ACHN (cell line): ENCODE measurements at regions not wholly inside any gene's neighbourhood (a gene's known extent, or its start where the extent isn't known, plus 50 kb on each side); places are given as distances from the start of the nearest gene placed in this dataset.

ENCODE experiments used
- DNase-seq: peaks from one replicate; pipeline ENCODE4 v3.0.0-alpha.2; 2015
- in situ Hi-C: cut with HindIII; loops from 2 replicates; pipeline ENCODE4 v1.10.0; 2017; ENCODE audit warnings: low sequenced_read_pairs, low pct_ligation_motif_present, low pct_unique_long_range_greater_than_20kb

DNA sequence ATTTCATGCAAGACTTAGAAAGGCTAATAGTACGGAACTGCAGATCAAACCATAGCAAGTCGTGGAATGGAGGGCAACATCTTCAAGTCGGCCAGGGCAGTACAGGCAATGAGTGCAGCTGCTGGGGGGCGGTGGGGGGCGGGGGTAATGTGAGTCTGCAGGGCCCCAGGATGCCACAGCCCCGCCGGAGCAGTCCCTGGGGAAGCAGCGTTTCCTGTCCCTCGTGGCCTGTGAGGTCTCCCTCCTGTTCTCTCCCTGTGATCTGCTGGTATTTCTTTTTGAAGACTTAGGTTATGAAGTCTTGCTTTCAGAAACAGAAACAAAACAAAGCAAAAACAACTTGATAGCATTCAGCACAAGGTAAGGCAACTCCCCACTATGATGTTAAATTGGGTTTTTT lies 351.9 kb downstream of the FOXA2 start:
- DNase-seq, result no peak
- in situ Hi-C loops, result no loop called here

DNA sequence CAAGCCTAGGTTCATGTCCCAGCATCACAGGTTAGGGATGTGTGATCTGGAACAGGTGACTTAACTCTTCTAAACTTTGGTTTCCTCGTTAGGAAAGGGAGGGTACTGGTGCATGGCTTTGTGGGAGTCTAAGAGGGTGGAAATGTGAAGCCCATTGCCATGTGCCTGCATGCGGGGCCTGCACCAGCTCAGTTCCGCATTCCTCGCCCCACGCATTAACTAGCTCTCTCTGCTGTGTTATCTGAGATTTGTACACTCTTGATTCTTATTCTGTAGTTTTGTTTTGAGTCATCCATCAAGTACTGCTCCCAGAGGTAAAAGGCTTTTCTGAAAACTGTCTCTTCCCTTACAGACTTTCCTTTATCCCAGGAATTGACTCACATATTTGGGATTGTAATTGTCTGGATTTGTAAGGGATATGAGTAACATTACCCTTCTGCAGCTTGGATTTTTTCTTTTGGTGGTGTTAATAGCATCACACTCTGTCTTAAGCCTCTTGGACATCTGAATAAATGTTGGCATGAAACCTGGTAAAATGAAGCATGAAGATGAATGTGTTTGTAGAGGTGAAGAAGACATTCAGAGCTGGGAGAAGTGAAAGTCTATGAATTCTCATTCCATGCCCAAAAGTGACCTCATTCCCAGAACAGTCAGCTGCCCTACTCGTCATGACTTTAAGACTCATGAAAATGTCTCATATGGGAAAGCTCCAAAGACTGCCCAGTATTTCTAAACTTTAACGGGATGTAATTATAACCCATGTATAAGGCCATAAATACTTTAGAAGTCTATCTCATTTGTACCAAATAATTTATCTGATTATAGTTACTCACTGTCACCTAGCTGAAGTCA lies 357.3 kb downstream of the FOXA2 start:
- DNase-seq, result no peak
- in situ Hi-C loops, result no loop called here

DNA sequence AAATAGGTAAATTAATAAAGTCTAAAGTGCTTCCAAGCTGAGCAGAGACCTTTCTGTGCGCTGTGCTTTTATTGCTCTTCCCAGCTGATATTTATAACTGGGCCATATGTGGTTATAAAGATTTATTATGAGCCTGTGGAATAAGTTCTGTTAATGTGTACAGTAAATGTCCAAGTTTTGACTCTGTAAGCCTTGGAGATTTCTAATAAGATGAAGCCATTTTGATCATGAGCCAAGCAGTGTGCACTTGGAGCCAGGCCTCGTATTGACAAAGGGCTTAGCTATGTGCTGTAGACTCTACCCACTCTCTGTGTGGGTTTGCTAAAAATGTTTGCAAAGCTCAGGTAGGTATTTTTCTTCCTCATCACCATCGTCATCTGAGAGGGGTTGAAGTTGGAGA lies 361.1 kb downstream of the FOXA2 start:
- DNase-seq, result no peak
- in situ Hi-C loops, result no loop called here

DNA sequence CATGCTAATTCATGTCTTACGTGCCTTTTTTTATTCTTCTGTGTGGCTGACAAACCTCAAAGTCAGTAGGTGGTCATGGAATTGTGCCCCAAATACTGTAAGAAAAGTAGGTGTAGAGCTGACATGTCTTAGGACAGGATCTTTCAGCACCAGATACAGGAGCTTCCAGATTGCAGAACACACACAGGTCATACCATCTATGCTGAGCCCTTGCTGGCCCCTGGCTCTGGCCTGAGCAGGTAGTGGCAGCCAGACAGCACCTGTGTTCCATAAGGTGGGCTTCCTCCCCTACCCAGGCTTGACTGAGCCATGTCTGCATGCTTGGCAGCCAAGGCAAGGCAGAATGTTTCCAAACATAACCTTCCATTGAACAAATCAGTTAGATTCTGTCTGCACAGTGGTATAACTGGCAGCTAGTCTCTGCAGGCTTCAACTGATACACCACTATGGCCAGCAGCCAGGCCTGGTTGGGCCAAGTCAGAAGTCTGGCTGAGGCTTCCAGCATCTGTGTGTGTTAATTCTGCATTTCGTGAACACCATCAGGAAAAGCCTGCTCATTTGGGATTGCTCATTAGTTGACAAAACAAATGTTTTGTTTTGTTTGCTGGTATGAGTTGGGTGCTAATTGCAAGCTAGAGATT lies 366.5 kb downstream of the FOXA2 start:
- in situ Hi-C loops, result no loop called here
- DNase-seq, result no peak

DNA sequence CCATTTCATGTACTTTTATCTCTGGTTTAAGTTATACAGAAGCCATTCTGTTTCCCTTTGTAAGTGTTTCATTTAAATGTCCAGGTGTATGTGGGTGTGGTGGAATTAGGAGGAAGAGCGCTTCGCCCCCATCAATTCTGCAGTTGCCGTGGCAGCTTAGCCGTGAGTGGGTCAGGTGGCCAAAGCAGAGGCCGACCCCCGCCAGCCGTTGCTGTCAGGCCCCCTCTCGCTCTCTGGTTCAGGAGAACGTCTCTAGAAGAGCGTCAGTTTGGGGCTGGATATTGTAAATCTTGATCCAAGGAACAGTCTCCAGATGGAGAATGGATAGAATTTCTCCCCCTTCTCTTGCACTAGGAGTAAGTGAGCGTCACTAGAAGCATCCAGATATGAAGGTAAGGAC lies 367.4 kb downstream of the FOXA2 start:
- DNase-seq, result no peak
- in situ Hi-C loops, result no loop called here

DNA sequence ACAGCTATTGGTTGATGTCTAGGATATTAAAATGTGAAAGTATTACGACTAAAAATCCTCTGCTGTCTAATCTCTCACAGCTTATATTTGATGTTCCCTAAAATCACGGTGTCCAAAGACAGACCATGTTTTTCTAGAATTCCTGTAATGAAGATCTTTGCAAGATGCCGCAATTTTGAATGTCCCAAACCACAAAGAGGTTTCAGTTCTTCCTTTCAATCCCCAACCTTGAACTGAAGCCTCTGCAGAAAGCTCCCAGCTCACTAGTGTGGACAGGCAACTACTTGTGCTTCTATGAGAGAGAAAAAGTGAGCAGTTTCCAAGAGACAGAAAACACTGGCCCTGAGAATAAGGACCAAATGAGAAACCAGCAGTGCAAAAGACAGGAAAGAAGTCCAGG lies 370.1 kb downstream of the FOXA2 start:
- in situ Hi-C loops, result no loop called here
- DNase-seq, result no peak

DNA sequence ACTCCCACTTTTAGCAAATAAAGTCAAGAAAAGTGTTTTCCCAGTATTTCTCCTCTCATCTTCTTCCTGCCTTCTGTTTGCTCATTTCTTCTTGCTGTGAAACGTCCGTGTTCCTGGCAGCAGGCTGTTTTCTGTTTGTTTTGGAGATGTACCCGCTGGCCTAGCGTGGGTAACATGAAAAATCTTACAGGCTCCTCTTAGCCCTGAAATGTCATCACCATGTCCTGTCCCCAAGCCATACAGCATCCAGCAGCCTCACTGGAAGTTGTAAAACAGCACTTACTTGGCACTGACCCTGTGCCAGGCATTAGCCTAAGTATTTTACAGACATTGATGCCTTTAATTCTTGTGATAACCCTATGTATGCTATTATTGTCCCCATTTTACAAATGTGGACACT lies 371.1 kb downstream of the FOXA2 start:
- in situ Hi-C loops, result no loop called here
- no peak for DNase-seq

DNA sequence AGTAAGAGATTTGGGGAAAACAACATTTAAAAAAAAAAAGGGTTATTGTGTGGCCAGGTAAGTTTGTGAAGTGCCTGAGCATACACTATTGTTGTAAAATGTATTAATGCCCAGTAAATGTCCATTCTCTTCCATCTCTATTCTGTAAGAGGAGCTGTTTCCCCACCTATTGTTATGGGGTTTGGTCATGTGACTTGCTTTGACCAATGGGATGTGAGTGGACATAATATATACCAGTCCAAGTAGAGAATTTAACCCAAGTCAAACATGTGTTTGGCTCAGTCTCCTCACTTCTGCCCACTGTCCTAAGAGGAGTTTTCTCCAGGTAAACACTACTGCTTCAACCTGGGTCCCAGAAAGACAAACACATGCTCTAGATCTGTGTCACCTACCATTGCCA lies 377.1 kb downstream of the FOXA2 start:
- no peak for DNase-seq
- in situ Hi-C loops, result no loop called here

DNA sequence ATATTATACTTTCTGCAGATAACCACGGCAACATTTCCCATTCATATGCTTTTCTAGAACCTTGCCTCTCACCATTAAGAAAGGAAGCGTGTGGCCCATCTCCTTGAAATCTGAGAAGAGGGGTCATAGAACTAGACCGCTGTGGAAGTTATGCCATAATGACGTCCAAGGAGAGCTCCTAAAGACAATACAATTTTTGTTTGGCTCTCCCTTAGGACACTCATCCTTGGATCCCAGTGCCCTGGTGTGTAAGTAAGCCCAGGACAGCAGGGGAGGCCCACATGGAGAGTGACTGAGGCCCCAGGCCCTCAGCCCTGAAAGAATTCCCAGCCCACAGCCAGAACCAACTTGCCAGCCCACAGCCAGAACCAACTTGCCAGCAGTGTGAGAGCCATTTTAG lies 379.6 kb downstream of the FOXA2 start:
- DNase-seq, result no peak
- in situ Hi-C loops, result no loop called here

DNA sequence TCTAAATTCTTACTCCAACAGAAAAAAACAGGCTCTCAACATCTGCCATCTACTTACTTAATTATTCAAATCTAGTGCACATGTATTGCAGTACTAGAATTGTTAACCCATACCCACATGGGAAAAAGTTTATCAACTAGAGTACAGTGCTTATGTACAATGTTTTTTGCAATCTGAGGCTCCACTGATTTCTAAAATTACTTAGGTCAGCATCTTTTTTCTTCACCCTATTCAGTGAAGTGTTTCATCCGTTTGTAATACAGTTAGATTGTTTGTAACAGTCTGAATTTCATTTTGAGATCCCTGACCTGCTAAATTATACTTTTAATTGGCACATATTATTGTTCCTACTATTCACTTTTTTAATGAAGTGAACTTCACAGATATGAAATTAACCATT lies 402.2 kb downstream of the FOXA2 start:
- in situ Hi-C loops, result no loop called here

DNA sequence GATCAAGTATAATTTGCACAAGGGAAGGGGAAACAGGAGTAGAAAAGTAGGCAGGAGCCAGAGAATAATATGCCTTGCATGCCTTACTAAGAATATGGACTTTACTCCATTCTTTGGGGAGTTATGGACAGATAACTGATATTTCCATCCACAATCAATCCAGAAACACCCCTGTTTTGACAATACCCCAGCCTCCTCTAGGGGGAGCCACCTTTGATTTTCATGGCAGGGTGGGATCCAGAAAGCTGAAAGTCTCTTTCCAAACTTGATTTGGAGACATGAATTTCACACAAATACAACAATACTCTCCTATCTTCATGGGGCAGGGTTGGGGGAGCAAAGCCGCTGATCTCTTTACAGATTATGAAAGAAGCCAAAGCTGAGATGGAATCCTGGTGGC lies 404.1 kb downstream of the FOXA2 start:
- in situ Hi-C loops, result no loop called here
- peak; percentile 1 for DNase-seq

More for the DNA sequence above, 402.2 kb downstream of the FOXA2 start:
- DNase-seq, result no peak

DNA sequence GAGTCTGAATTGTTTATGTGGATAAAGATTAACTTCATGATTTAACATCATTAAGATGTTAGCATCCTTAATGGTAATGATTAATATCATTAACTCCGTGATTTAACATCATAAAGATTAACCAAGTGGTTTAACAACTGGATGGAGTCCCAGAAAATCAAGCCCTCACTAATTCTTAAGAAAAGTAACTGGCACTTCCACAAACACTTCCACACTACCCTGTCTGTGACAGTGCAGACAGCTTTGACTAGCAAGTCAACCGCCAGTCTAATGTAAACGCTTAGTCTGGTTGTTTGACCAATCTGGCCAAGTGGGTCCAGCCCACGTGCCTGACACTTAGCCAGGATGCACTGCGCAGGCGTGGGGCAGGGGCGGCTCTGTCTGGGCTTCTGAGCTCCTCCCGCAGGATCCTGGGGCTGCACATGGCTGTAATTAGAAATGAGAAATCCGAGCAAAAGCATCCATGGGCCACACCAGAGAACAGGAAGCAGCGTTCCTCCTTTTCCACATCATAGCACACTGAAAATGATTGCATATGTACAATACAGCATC lies 424.2 kb downstream of the FOXA2 start:
- DNase-seq, result no peak
- in situ Hi-C loops, result no loop called here

DNA sequence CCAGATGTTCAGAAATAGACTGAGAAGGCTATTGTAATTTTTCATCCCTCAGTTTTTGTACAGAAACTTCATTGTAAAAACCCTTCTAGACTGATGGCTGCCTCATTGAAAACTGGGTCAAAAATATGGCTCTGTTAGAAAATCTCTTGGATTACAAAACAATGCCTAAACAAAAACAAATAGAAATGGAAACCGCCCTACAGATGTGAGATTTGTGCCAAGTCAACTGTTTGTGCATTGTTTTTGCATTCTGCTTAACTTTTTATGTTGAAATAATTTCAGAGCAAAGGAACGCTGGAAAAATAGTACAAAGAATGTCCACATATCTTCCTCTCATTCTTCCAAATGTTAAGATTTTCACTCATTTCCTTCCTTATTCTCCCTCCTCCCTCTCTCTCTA lies 425.1 kb downstream of the FOXA2 start:
- no peak for DNase-seq
- in situ Hi-C loops, result no loop called here

DNA sequence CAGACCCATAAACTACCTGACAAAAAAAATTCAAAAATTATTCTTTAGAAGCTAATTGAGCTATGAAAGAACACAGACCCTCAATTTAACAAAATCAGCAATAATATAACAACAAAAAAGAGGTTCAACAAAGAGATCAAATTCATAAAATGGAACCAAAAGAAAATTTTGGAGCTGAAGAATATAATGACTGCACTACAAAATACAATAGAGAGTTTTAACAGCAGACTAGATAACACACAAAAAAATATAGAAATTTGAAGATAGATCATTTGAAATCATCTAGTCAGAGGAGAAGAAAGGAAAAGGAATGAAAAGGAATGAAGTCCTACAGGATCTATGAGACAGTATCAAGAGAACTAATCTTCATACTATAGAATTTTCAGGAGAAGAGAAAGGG lies 422.1 kb downstream of the PAX1 start:
- DNase-seq, result no peak
- in situ Hi-C loops, result no loop called here

DNA sequence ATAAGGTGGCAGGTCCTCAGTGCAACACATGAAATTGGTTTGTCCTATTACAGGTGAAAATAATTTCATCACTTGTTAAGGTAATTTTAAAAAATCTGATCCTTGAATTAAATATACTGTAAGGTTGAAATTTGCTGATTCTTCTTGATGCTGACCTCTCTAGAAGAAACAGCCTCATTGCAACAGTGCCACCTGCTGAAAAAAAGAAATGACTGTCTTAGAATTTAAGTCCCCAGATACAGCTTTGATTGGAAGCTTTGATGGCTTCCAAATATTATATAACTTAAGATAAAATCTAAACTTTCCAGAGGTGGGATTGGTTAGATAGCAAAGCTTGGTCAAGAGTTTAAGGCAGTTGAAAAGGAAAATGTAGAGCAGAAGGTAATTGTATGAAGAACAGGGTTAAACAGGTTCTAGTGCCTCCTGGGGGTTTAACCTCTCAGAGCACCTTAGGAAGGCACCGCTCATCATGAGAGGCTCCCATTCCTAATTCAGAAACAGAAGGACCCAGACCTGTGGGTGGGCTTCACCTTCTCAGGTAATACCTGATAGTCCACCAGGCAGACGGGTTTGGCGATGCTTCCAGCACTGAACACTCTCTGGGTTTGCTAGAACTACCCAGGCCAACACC lies 401.0 kb downstream of the PAX1 start:
- DNase-seq, result peak; percentile 44
- in situ Hi-C loops, result no loop called here

DNA sequence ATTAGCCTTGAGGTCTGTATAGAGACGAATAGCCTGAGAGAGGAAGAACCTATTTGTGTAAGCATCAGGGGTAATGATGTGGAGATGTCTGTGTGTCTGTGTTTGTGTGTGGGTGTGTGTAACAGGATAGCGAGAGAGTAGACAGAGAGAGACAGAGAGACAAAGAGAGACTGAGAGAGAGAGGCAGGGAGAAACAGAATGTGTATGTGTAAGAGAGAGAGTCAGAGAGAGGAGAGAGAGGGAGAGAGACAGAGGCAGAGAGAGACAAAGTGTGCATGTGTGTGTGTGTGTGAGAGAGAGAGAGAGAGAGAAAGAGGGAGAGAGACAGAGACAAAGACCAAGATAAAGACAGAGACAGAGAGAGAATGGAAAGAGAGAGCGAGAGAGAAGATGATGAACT lies 396.1 kb downstream of the PAX1 start:
- in situ Hi-C loops, result no loop called here
- no peak for DNase-seq

DNA sequence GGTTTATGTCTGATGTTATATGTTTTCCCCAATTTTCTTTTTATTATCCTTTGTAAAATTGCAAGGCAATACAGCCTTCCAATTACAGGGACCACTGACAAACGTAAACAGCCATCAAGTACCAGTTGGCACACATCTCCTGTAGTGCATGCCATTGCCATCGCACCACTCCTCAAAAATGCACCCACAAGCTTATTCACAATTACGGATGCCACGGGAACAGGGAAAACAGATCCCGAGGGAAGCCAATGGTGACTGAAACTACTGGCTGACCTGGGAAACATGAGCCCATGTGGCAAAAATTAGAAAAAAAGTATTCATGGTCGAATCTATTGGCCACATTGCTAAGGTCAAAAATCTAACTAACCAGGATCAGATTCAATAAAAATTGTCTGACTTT lies 395.2 kb downstream of the PAX1 start:
- in situ Hi-C loops, result no loop called here
- no peak for DNase-seq

DNA sequence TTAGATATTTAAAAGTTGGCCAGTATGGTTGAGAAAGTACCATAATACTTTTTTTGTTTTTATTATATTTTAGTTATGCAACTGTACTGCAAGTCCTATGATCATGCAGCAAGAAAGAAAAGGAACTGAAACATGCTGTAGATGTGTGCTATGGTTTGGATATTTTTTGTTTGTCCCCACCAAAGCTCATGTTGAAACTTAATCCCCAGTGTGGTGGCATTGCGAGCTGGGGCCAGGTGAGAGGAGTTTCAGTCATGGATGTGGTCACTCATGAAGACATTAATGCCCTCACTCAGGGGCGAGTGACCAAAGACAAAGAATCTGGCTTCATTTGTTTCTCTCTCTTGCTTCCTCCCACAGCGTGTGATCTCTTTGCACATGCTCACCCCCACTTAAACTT lies 393.9 kb downstream of the PAX1 start:
- in situ Hi-C loops, result no loop called here
- DNase-seq, result no peak

DNA sequence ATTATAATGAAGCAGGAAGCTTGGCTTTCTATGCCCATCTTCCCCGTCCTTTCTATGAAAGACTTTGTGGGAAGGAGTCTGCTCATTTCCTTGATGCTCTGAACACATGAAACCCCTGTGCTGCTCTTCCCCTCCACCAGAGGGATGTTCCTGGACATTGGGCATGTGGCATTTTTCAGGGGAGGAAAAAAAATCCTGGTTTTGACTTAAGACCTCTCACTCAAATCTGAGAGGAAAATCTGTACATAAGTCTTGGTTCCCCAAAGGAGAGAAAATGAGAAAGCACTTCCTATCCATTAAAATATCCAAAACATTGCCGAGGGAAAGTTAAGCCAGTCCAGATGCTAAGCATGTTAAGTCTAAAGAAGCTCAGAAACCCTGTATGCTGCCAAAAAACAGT lies 393.0 kb downstream of the PAX1 start:
- in situ Hi-C loops, result no loop called here
- no peak for DNase-seq

DNA sequence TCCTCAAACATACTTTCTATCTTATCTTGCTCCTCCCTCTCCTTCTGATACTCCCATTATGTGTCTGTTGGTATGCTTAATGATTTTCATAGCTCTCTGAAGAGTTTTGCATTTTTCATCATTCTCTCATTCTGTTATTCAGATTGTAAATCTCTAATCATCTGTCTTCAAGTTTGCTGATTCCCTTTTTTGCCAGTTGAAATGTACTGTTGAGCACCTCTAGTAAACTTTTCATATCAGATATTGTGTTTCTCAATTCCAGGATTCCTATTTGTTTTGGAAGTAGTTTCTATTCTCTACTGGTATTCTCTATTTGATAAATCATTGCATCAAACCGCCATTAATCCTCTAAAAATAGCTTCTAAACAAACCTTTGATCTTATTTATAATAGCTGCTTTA lies 387.7 kb downstream of the PAX1 start:
- DNase-seq, result no peak
- in situ Hi-C loops, result no loop called here
